H9 (cell line): ENCODE measurements at regions not wholly inside any gene's neighbourhood (a gene's known extent, or its start where the extent isn't known, plus 50 kb on each side); places are given as distances from the start of the nearest gene placed in this dataset.

Experiments
- DNase-seq: peaks from one replicate; pipeline ENCODE4 v3.0.0-alpha.2; 2017
- H2AFZ ChIP-seq: one replicate; pipeline ENCODE4 v1.6.1; 2013; ENCODE audit warnings: mild to moderate bottlenecking, low read length, control low read depth, moderate library complexity
- H2AK5ac ChIP-seq: 2 replicates; pipeline ENCODE4 v1.6.1; 2013; ENCODE audit warnings: low read length, control low read depth, mixed read lengths; ENCODE audit not compliant: insufficient read length
- H2BK120ac ChIP-seq: one replicate; pipeline ENCODE4 v1.6.1; 2013; ENCODE audit warnings: low read depth, mild to moderate bottlenecking, low read length, control low read depth, inconsistent platforms; ENCODE audit not compliant: poor library complexity, severe bottlenecking
- H2BK12ac ChIP-seq: 2 replicates; pipeline ENCODE4 v1.6.1; 2013; ENCODE audit warnings: low read length, control low read depth, mixed read lengths, low read depth; ENCODE audit not compliant: insufficient read length
- H2BK15ac ChIP-seq: 2 replicates; pipeline ENCODE4 v1.6.1; 2013; ENCODE audit warnings: low read depth, low read length, control low read depth
- H2BK20ac ChIP-seq: one replicate; pipeline ENCODE4 v1.6.1; 2013; ENCODE audit warnings: low read depth, mild to moderate bottlenecking, low read length, control low read depth, inconsistent platforms; ENCODE audit not compliant: poor library complexity, severe bottlenecking
- H2BK5ac ChIP-seq: 2 replicates; pipeline ENCODE4 v1.6.1; 2013; ENCODE audit warnings: low read length, control low read depth, mixed read lengths; ENCODE audit not compliant: insufficient read length
- H3K14ac ChIP-seq: 2 replicates; pipeline ENCODE4 v1.6.1; 2013; ENCODE audit warnings: low read length, control low read depth; ENCODE audit not compliant: insufficient read depth
- H3K18ac ChIP-seq: 2 replicates; pipeline ENCODE4 v1.6.1; 2013; ENCODE audit warnings: low read depth, mild to moderate bottlenecking, mixed read lengths, low read length, control low read depth; ENCODE audit not compliant: insufficient read length
- H3K23ac ChIP-seq: 2 replicates; pipeline ENCODE4 v1.6.1; 2013; ENCODE audit warnings: low read length, control low read depth, mixed read lengths, low read depth; ENCODE audit not compliant: insufficient read length
- H3K23me2 ChIP-seq: 2 replicates; pipeline ENCODE4 v1.6.1; 2013; ENCODE audit warnings: low read depth, mild to moderate bottlenecking, mixed read lengths, low read length, control low read depth; ENCODE audit not compliant: insufficient read length, poor library complexity, severe bottlenecking
- H3K27ac ChIP-seq: 2 replicates; pipeline ENCODE4 v1.5.1; 2013; ENCODE audit warnings: low read length, control low read depth, mixed read lengths, low read depth; ENCODE audit not compliant: insufficient read length
- H3K27me3 ChIP-seq: 2 replicates; pipeline ENCODE4 v1.6.1; 2013; ENCODE audit warnings: low read length, control low read depth, inconsistent platforms; ENCODE audit not compliant: insufficient read depth
- H3K4ac ChIP-seq: 2 replicates; pipeline ENCODE4 v1.6.1; 2013; ENCODE audit warnings: low read depth, mild to moderate bottlenecking, control low read depth, inconsistent platforms, low read length, moderate library complexity
- H3K4me1 ChIP-seq: 2 replicates; pipeline ENCODE4 v1.6.1; 2013; ENCODE audit warnings: low read length, control low read depth, inconsistent platforms; ENCODE audit not compliant: insufficient read depth
- H3K4me2 ChIP-seq: 2 replicates; pipeline ENCODE4 v1.6.1; 2013; ENCODE audit warnings: low read length, control low read depth, mixed read lengths; ENCODE audit not compliant: insufficient read length, insufficient read depth
- H3K56ac ChIP-seq: 2 replicates; pipeline ENCODE4 v1.6.1; 2013; ENCODE audit warnings: low read depth, mild to moderate bottlenecking, mixed read lengths, low read length, control low read depth; ENCODE audit not compliant: insufficient read length
- H3K79me1 ChIP-seq: 2 replicates; pipeline ENCODE4 v1.6.1; 2013; ENCODE audit warnings: low read depth, mild to moderate bottlenecking, moderate library complexity, low read length, control low read depth, inconsistent platforms; ENCODE audit not compliant: insufficient read depth, poor library complexity, severe bottlenecking
- H3K79me2 ChIP-seq: 2 replicates; pipeline ENCODE4 v1.6.1; 2013; ENCODE audit warnings: low read length, control low read depth, inconsistent platforms; ENCODE audit not compliant: insufficient read depth
- H3K9ac ChIP-seq: 2 replicates; pipeline ENCODE4 v1.6.1; 2013; ENCODE audit warnings: low read length, control low read depth, mixed read lengths; ENCODE audit not compliant: insufficient read length; ENCODE audit errors: extremely low read depth
- H3K9me3 ChIP-seq: one replicate; pipeline ENCODE4 v1.6.1; 2013; ENCODE audit warnings: low read depth, low read length, inconsistent platforms; ENCODE audit not compliant: control insufficient read depth
- H3T11ph ChIP-seq: one replicate; pipeline ENCODE4 v1.6.1; 2013; ENCODE audit warnings: mild to moderate bottlenecking, low read length, control low read depth, inconsistent platforms
- H4K20me1 ChIP-seq: one replicate; pipeline ENCODE4 v1.6.1; 2013; ENCODE audit not compliant: control insufficient read depth, insufficient read length, insufficient read depth
- H4K5ac ChIP-seq: 2 replicates; pipeline ENCODE4 v1.6.1; 2013; ENCODE audit warnings: low read depth, mild to moderate bottlenecking, mixed read lengths, low read length, control low read depth; ENCODE audit not compliant: insufficient read length
- H4K8ac ChIP-seq: replicated peaks from 2 replicates; pipeline ENCODE4 v1.6.1; 2013; ENCODE audit warnings: low read length, control low read depth, mixed read lengths, low read depth; ENCODE audit not compliant: insufficient read length
- H4K91ac ChIP-seq: 2 replicates; pipeline ENCODE4 v1.6.1; 2013; ENCODE audit warnings: low read depth, mild to moderate bottlenecking, moderate library complexity, mixed read lengths, low read length, control low read depth; ENCODE audit not compliant: insufficient read length
- H3K27ac Mint-ChIP-seq, 3 experiments: 2 replicates in 2 of 3; 3 replicates in 1 of 3; pipeline ENCODE4 v1.8.0; 2020 to 2021; ENCODE audit warnings: mixed read lengths in 3 of 3, mild to moderate bottlenecking in 1 of 3, moderate library complexity in 1 of 3
- H3K27me3 Mint-ChIP-seq: 2 replicates; pipeline ENCODE4 v1.8.0; 2021; ENCODE audit warnings: low read depth, mild to moderate bottlenecking, moderate library complexity, mixed read lengths
- H3K36me3 Mint-ChIP-seq, 3 experiments: 2 replicates in 2 of 3; 3 replicates in 1 of 3; pipeline ENCODE4 v1.8.0; 2020 to 2021; ENCODE audit warnings: low read depth in 3 of 3, mixed read lengths in 3 of 3; ENCODE audit not compliant: insufficient read depth in 1 of 3
- H3K4me1 Mint-ChIP-seq, 2 experiments: 2 replicates each; pipeline ENCODE4 v1.8.0; 2020; ENCODE audit warnings: mixed read lengths in 2 of 2
- H3K4me3 Mint-ChIP-seq, 2 experiments: 2 replicates in 1 of 2; 3 replicates in 1 of 2; pipeline ENCODE4 v1.8.0; 2020 to 2021; ENCODE audit warnings: mild to moderate bottlenecking in 2 of 2, mixed read lengths in 2 of 2, moderate library complexity in 1 of 2
- H3K9me3 Mint-ChIP-seq, 2 experiments: 2 replicates in 1 of 2; 3 replicates in 1 of 2; pipeline ENCODE4 v1.8.0; 2020; ENCODE audit warnings: mild to moderate bottlenecking in 2 of 2, mixed read lengths in 2 of 2, moderate library complexity in 1 of 2
- TF ChIP-seq, protein P1 (sequence below): fragments of 200-600 bp; sonication (generic); conservative IDR thresholded peaks from 3 replicates; pipeline ENCODE4 v1.8.0; 2021; ENCODE audit warnings: antibody characterized with exemption, mild to moderate bottlenecking

DNA sequence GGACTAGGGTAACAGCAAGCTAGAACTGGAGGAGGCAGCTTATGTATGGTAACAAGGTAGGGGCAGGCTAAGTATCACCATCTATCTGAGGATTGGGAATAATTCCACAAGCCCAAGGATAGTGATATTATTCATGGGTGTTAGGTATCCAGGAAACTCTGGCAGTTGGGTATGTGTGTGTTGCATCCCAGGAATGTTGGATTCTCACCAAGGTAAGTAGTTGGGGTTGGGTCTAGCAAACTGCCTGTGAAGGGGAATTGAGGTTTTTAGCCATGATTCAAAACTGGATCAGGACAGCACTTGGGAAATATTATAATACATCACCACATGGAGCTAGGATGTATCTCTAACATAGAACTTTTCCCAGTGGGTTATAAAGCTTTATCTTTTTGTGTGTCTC lies 626.4 kb upstream of the GOLIM4 start:
- no peak overlapping the region for H2BK15ac ChIP-seq
- DNase-seq: no peak

More for the DNA sequence above, 626.4 kb upstream of the GOLIM4 start:
- H3T11ph ChIP-seq: no peak overlapping the region
- no peaks in the 10 kb centered on the region for H3K4me1 Mint-ChIP-seq
- no peak overlapping the region for H3K4ac ChIP-seq
- no peak overlapping the region for H3K4me3 Mint-ChIP-seq
- no peak overlapping the region for H2AFZ ChIP-seq
- no peak overlapping the region for H4K8ac ChIP-seq
- H3K18ac ChIP-seq: no peak overlapping the region
- peaks cover 0 to 13% (median 9%) of the 10 kb centered on the region in 3 experiments; a peak in 5 of 7 replicates for H3K36me3 Mint-ChIP-seq
- no peak overlapping the region for H3K27ac ChIP-seq
- H4K91ac ChIP-seq: no peak overlapping the region
- H4K5ac ChIP-seq: no peak overlapping the region
- no peaks in the 10 kb centered on the region for H3K27me3 Mint-ChIP-seq
- H2BK120ac ChIP-seq: no peak overlapping the region
- H4K20me1 ChIP-seq: no peaks in the 10 kb centered on the region
- H3K9me3 ChIP-seq: no peaks in the 10 kb centered on the region
- no peak overlapping the region for H3K27ac Mint-ChIP-seq
- H3K4me2 ChIP-seq: no peak overlapping the region
- H3K79me2 ChIP-seq: no peaks in the 10 kb centered on the region
- H3K4me1 ChIP-seq: no peaks in the 10 kb centered on the region
- no peak overlapping the region for H2BK5ac ChIP-seq
- no peak overlapping the region for H3K14ac ChIP-seq
- no peak overlapping the region for H3K56ac ChIP-seq
- no peak overlapping the region for H2AK5ac ChIP-seq
- no peak overlapping the region for H3K9ac ChIP-seq
- no peak overlapping the region for H2BK20ac ChIP-seq
- no peaks in the 10 kb centered on the region for H3K79me1 ChIP-seq
- TF ChIP-seq, protein P1, sequence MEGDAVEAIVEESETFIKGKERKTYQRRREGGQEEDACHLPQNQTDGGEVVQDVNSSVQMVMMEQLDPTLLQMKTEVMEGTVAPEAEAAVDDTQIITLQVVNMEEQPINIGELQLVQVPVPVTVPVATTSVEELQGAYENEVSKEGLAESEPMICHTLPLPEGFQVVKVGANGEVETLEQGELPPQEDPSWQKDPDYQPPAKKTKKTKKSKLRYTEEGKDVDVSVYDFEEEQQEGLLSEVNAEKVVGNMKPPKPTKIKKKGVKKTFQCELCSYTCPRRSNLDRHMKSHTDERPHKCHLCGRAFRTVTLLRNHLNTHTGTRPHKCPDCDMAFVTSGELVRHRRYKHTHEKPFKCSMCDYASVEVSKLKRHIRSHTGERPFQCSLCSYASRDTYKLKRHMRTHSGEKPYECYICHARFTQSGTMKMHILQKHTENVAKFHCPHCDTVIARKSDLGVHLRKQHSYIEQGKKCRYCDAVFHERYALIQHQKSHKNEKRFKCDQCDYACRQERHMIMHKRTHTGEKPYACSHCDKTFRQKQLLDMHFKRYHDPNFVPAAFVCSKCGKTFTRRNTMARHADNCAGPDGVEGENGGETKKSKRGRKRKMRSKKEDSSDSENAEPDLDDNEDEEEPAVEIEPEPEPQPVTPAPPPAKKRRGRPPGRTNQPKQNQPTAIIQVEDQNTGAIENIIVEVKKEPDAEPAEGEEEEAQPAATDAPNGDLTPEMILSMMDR: no peak
- H3K27me3 ChIP-seq: no peaks in the 10 kb centered on the region
- H3K9me3 Mint-ChIP-seq: peaks cover 5 to 6% of the 10 kb centered on the region in 2 experiments; a peak in 3 of 5 replicates
- H2BK12ac ChIP-seq: no peak overlapping the region
- no peaks in the 10 kb centered on the region for H3K23me2 ChIP-seq
- no peak overlapping the region for H3K23ac ChIP-seq
